ENCODE measurements at regions not wholly inside any gene's neighbourhood (a gene's known extent, or its start where the extent isn't known, plus 50 kb on each side); places are given as distances from the start of the nearest gene placed in this dataset.

- Histone ChIP-seq H3K27me3 (no peaks in the 10 kb centered on the region), H3K9me3 (no peaks in the 10 kb centered on the region), H3K36me3 (no peaks in the 10 kb centered on the region), H3K4me1 (no peaks in the 10 kb centered on the region), H3K27ac (no peak overlapping the region), H3K4me3 (no peak overlapping the region)
- intact Hi-C loops (cut with DNase I): no loop called here
- ATAC-seq (no peak), DNase-seq (no peak)
- 64 to 68% (median 66%) methylated on average over 4 of the region's 4 CpGs for WGBS, 4 donors
- TF ChIP-seq POLR2A (IDR thresholded peaks at IDR 0.05) (no peak), CTCF (IDR thresholded peaks at IDR 0.05) (no peak)
These were observed 461.0 kb upstream of the HTR1E start for GRCh38 chr6:86476311-86476710.

- Histone ChIP-seq H3K36me3 (no peaks in the 10 kb centered on the region), H3K4me3 (no peak overlapping the region), H3K9me3 (no peaks in the 10 kb centered on the region), H3K4me1 (no peaks in the 10 kb centered on the region), H3K27me3 (no peaks in the 10 kb centered on the region), H3K27ac (no peak overlapping the region)
- intact Hi-C loops (cut with DNase I): no loop called here
- no peak for ATAC-seq
- no peak for DNase-seq
- TF ChIP-seq CTCF (IDR thresholded peaks at IDR 0.05) (no peak), POLR2A (IDR thresholded peaks at IDR 0.05) (no peak)
- 85 to 88% (median 86%) methylated on average over 9 of the region's 9 CpGs for WGBS, 4 donors
These were observed 463.2 kb upstream of the HTR1E start for GRCh38 chr6:86474081-86474480.

DNA sequence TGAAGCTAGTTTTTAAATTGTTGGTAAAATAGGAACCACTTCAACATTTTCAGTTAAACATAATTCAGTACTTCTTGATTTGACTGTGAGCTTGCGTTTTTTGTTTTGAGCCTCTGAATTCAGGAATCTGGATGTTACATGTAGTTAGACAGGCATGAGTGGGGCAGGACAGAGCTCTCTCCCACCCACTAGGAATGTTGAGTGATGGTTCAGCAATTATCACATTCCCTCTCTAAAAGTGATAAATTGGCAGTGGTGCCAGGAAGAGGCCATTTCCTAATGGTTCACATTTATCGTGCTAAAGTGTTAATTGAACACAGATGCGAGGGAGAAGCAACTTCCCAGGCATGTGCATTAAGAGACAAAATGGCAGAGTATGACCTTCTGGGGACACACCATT is 465.5 kb upstream of the HTR1E start:
- no peaks in the 10 kb centered on the region for H3K4me1 ChIP-seq
- no peaks in the 10 kb centered on the region for H3K36me3 ChIP-seq
- intact Hi-C loops (cut with DNase I): no loop called here
- ATAC-seq: no peak
- 41 to 58% (median 49%) methylated on average over 3 of the region's 3 CpGs for whole genome bisulfite sequencing, 4 donors
- no peak overlapping the region for H3K4me3 ChIP-seq
- H3K9me3 ChIP-seq: no peaks in the 10 kb centered on the region
- no peaks in the 10 kb centered on the region for H3K27me3 ChIP-seq
- H3K27ac ChIP-seq: no peak overlapping the region
- TF ChIP-seq POLR2A (IDR thresholded peaks at IDR 0.05): no peak
- no peak for TF ChIP-seq CTCF (IDR thresholded peaks at IDR 0.05)
- DNase-seq: no peak

GRCh38 chr6:86459978-86460377 is 477.4 kb upstream of the HTR1E start:
- Histone ChIP-seq H3K9me3 (peaks cover 0 to 3% (median 0%) of the 10 kb centered on the region in 12 donors), H3K36me3 (no peaks in the 10 kb centered on the region), H3K27me3 (no peaks in the 10 kb centered on the region), H3K27ac (no peak overlapping the region), H3K4me1 (no peaks in the 10 kb centered on the region), H3K4me3 (no peak overlapping the region)
- 65 to 78% (median 74%) methylated on average over 4 of the region's 4 CpGs for WGBS, 4 donors
- intact Hi-C loops (cut with DNase I): no loop called here
- TF ChIP-seq POLR2A (IDR thresholded peaks at IDR 0.05) (no peak), CTCF (IDR thresholded peaks at IDR 0.05) (no peak)
- ATAC-seq (no peak), DNase-seq (no peak)
